ENCODE measurements at regions not wholly inside any gene's neighbourhood (a gene's known extent, or its start where the extent isn't known, plus 50 kb on each side); places are given as distances from the start of the nearest gene placed in this dataset.
"Not testable (repeated sequence)": the region's sequence is repeated elsewhere in the genome, so short reads cannot be mapped to it uniquely, and the experiment has no call there.

DNA sequence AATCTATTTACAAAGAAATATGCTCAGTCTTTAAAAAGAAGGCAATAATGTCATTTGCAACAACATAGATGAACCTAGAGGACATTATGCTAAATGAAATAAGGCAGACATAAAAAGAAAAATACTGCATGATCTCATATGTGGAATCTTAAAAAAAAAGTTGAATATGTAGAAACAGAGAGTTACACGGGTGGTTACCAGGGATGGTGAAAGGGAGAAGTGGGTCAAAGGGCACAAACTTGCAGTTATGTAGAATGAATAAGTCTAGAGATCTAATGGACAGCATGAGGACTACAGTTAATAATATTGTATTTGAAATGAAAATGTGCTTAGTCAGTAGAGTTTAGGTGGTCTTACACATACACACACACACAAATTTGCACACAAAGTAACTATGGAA is 88.2 kb upstream of the CCDC71L start:
- DNase-seq (ENCODE audit: low read depth), result no peak

DNA sequence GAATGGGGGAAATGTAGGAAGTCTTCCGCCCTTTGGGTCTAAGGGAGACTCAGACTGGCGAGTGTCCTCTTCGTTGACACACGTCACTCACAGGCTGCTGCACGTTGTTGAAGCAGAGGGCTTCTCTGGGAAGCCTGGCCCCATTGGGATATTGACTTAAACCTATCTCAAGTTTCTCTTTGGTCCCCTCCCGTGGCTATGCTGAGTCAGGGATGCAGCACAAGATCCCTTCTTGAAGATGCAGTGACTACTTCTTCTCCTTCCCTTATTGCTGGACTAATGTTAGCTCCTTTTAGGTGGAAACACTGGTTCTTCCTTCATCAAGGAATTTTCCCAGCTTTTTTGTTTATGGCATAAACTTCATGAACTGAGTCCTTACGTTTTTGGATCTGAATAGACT is 89.8 kb upstream of the CCDC71L start:
- DNase-seq (ENCODE audit: low read depth), result no peak

DNA sequence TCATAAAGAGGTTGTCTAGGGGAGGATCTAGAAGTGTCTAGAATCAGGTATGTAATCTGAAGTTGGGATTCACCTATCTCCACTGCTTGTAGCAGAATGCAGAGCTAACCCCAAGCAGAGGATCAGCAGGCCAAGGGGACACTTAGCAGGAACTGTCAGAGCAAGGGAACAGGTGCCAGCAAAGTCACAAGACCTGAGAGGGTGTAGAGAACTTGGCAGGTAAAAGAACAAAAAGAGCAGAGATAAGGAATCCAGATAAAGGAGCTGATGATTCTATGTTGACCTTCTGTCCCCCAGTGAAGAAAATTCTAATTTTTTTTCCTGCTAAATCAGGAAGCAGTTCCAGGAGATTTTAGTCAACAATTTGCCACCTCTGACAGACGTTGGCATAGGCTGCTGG is 91.4 kb upstream of the CCDC71L start:
- DNase-seq (ENCODE audit: low read depth), result no peak

DNA sequence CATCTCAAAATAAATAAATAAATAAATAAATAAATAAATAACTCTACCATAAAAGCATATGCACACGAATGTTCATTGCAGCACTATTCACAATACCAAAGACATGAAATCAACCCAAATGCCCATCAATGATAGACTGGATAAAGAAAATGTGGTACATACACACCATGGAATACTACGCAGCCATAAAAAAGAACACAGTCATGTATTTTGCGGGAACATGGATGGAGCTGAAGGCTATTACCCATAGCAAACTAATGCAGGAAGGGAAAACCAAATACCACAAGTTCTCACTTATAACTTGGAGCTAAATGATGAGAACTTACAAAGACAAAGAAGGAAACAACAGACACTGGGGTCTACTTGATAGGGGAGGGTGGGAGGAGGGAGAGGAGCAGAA is 94.1 kb upstream of the CCDC71L start:
- not testable (repeated sequence) for DNase-seq (ENCODE audit: low read depth)

DNA sequence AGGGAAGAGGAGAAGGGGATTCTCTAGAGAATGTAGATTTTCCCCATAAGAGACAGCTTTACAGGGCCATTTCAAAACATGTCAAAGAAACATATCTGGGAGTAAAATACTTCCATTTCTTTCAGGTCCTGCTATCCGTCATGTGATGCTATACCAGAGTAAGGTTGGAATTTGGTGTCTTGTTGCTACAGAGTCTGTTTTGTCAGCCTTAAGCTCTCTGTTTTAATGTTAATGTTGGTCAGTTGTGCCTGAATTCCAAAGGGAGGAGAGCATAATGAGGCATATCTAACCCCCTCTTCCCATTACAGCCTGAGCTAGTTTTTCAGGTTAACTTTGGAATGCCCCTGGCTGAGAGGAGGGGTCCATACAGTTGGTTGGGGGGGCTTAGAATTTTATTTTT is 94.7 kb upstream of the CCDC71L start:
- no peak for DNase-seq (ENCODE audit: low read depth)

DNA sequence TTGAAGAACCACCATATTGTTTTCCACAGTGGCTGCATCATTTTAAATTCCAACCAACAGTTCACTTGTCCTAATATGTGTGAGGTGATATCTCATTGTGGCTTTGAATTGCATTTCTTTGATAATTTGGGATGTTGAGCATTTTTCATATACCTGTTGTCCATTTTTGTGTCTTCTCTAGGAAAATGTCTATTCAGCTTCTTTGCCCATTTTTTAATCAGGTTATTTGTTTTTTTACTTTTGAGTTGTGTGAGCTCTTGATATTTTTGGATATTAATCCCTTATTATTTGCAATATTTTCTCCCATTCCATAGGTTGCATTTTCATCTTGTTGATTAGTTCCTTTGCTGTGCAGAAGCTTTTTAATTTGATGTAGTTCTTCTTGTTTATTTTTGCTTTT is 95.1 kb upstream of the CCDC71L start:
- no peak for DNase-seq (ENCODE audit: low read depth)

DNA sequence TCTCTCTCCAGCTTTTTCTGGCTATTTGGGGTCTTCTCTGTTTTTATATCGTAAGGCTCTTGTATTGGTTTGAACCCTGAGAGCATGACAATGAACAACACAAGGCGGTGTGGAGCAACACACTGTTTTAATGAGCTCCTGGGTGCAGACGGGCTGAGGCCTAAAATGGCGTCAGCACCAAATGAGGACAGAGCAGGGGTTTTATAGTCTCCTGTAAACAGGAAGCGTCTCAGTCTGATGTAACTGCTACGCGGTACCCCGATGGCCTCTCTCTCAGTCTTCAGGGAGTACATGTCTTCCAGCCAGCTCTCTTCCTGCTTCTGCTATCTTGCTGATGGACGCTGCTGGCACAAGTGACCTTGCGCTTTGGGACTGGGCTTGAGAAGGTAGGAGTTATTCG is 95.9 kb upstream of the CCDC71L start:
- no peak for DNase-seq (ENCODE audit: low read depth)

DNA sequence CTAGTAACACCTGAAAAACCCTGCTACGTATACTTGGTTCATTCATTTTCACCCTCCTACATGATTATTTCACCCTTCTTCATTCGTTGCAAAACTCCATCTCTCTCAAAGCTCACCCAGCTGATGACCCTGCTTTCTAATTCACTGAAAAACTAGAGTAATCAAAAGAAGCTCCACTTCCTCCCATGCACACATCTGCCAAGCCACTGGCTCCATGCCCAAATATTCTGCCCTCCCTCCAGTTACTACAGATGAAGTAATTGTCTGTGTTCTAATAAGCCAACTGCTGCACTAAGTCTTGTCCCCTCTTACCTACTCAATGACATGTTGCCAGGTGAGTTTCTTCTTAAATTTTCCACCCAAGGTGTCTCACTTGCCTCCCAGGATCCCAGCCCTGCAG is 96.9 kb upstream of the CCDC71L start:
- no peak for DNase-seq (ENCODE audit: low read depth)

DNA sequence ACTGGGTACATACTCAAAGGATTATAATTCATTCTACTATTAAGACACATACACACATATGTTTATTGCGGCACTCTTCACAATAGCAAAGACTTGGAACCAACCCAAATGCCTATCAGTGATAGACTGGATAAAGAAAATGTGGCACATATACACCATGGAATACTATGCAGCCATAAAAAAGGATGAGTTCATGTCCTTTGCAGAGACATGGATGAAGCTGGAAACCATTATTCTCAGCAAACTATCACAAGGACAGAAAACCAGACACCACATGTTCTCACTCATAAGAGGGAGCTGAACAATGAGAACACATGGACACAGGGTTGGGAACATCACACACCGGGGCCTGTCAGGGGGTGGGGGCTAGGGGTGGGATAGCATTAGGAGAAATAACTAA is 101.9 kb upstream of the CCDC71L start:
- not testable (repeated sequence) for DNase-seq (ENCODE audit: low read depth)

DNA sequence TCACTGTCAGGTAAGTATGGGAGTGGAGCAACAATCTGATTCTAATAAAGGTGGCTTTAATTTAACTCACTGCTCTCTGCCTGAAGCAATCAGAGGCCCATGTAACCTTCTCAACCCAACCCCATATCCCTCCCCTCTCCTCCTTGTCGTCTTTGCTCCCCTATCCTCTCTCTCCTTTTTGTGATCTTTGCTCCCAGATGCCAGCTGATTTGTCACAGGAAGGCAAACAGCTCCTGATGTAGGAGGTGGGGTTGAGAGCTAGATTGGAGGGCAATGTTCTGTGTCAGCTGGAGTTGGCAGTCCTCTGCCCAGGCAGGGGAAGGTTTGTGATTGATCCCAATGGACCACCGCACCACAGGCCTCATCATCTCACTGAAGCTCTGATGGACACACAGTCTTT is 101.4 kb upstream of the PIK3CG start:
- DNase-seq (ENCODE audit: low read depth), result no peak

DNA sequence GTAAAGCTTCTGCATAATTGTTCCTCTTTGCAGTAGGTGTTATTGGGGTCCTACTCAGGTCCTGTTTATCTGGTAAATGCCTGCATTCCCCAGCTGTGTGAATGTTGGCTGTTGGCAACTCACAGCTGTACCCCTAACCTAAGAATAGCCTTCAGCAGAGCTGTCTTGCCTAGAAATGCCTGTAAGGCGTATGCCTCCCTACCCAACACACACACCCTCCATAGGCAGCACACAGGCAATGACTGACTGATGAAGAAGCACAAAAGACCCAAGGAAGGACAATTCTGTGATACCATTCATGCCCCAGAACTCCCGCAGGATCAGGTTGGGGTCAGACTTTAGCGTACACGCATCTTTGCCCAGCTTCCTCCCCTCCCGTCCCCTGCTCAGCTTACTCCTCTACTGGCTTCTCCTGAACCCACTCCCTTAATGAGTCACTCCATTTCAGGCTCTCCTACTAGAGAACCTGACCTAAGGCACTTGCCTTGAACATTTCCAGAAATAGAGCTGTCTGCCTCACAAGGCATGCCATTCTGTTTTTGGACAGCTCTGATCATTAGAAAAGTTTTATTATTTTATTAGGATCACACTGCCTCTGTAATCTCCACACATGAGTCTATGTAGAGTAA is 99.2 kb upstream of the PIK3CG start:
- DNase-seq (ENCODE audit: low read depth), result no peak

DNA sequence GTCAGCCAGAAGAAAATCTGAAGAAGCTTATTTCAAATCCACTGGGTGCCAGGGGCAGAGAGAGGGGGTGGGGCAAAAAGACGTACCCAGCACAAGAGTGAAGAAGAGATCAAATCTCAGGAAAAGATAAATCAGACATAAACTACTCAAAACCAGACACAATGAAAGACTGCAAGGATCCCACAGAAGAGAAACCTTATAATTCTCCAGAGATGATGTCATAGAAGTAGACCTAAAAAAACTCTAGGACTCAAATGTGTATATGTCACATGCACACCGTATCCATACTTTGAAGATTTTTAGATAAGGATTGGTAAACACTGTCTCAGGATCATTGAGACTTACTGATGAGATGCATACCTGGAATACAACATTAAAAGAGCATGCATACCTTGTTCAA is 98.5 kb upstream of the PIK3CG start:
- DNase-seq (ENCODE audit: low read depth), result no peak

DNA sequence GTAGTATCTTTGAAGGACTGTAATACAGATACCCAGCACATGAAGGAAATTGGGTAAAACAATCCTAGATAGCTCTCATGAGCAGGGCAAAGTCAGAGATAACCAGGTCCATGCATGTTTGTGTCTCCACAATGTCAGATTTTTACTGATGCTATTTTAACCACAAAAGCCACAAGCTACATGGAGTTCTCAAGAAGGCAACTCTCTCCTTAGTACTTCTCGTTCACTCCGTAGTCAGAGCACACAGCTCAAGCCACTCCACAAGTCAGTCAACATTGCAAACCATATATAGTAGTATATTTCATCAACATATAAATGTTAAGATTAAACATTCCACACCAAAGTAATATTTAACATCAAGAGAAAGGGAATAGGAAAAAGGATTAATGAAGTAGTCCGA is 98.0 kb upstream of the PIK3CG start:
- no peak for DNase-seq (ENCODE audit: low read depth)

DNA sequence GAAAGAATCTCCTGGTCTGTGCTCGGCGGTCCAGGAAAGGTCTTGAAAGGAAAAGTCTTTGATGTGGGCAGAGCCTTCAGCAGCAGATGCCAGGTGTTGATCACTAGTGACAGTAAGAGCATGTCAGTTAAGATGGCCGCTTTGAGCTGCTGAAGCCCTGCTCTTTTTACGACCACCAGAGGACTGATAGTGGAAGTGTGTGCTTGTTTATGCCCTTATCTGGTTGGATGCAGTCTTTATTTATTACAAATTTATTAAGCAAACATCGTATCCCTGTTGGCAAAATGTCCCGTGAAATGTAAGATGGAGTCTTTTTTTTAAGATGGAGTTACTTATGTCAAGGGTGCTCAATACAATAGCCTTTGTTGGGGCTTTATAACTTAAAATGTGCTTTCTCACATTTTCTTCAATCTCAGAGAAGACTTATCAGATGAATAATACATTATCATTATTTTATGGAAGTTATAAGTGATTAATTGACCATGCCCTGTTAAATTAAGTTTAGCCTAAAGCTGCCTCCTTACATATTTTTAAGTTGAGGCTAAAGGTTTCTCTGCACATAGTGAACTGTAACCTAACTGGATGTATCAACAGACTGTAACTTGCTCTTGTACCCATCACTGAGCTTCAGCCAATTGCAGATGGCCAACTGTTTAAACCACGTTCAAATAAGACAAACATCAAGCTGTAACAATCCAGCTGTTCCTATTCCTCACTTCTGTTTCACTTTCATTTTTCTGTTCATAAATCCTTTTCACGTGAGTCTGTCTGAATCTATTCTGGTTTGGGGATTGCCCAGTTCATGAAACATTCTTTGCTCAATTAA is 97.4 kb upstream of the PIK3CG start:
- DNase-seq (ENCODE audit: low read depth), result no peak

DNA sequence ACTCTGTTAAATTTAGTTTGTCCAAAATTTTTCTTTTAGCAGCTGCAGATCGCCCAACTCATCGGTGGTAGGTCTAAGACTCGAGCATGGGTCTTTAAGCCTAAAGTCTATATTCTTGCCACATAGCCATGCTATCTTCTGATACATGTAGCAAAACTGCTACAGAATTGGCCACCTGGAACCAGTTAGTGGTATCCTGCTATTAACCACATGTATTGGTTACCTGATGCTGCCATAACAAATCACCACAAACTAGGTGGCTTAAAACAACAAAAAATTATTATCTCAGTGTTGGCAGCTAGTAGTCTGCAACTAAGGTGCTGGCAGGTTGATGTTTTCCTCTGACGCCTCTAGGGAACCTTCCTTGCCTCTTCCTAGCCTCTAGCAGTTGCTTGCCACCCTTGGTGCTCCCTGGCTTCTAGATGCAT is 96.7 kb upstream of the PIK3CG start:
- no peak for DNase-seq (ENCODE audit: low read depth)

DNA sequence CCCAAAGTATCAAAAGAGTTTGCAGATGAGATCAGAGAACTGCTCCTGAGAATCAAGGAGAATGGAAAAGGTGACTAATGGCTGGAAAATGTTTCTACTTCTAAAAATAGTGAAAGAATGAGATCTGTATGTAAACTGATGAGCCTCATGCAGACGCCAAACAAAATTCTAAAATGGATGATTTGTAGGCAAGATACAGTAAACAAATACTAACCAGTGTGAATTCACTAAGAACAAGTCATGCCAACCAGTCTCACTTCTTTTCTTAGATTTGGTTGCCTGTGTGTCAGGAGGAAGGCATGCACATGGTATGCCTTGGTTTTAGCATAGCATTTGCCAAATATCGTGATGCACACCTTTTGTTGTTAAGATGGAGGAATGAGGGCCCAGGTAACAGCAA is 94.9 kb upstream of the PIK3CG start:
- DNase-seq (ENCODE audit: low read depth), result no peak

DNA sequence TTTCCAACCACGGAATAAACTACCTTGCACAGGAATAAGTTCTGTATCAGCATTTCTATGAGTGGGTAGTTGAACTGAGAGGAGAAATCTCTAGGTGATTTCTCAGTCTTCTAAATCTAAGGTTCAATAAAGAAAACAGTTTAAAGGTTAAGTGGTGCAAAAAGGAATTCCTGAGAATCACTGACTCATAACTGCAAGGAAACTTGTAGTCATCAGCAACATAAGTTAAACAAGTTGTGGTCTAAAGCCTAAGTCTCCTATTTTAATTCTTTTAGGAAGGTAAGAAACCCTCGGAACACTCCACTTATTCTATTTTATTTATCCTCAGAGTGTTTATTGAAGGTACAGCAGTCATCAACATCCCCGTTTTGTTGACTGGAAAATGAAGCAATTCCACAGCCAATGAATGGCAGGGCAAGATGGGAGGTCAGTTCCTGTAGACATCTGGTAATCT is 92.4 kb upstream of the PIK3CG start:
- DNase-seq (ENCODE audit: low read depth), result no peak

DNA sequence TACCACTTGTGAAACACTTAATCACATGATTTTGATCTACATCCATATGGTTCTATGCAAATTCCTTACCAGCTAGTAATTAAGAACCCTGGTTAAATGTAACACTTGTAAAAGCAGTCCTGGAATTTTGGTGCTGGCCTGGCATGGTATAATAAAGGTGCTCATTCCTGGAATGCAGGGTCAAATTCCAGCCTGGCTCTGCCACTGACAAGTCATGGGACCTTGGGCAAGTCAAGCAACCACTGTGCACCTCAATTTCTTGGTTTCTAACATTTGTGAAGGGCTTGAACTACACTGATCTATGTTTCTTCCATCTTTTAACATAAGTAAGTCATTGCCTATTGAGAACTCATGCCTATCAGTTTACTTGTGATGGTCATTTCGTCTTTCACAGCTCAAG is 91.9 kb upstream of the PIK3CG start:
- no peak for DNase-seq (ENCODE audit: low read depth)

DNA sequence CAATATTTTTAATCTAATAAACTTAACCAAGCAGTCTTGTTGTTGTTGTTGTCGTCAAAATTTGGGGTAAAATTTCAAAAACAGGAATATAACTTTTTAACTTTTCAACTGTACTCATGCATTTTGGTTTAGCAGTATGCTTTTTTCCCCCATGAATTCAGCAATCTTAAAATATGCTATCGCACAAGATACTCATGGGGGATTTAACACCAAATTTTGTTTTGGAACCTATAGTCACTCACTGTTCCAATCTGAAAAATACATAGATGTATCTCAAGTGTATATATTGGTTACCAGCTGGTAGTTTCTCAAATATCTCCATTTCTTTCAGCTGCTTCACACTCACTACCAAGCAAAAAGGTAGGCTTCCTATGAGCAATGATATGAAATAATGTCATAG is 91.4 kb upstream of the PIK3CG start:
- no peak for DNase-seq (ENCODE audit: low read depth)

DNA sequence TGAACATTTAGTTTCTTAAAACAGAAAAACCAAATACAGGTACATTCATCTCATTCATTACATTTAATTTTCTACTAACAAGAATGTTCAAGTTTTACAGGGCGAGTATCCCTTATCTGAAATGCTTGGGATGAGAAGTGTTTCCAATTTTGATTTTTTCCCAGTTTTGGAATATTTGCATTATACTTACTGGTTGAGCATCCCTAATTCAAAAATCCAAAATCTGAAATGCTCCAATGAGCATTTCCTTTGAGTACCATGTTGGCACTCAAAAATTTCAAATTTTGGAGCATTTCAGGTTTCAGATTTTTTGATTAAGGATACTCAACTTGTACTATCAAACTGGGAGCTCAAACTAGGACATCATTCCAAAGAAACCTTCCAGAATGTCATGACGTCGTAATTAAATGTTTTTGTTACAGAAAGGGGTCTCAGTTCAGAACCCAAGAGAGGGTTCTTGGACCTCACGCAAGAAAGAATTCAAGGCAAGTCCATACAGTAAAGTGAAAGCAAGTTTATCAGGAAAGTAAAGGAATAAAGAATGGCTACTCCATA is 90.8 kb upstream of the PIK3CG start:
- DNase-seq (ENCODE audit: low read depth), result no peak

DNA sequence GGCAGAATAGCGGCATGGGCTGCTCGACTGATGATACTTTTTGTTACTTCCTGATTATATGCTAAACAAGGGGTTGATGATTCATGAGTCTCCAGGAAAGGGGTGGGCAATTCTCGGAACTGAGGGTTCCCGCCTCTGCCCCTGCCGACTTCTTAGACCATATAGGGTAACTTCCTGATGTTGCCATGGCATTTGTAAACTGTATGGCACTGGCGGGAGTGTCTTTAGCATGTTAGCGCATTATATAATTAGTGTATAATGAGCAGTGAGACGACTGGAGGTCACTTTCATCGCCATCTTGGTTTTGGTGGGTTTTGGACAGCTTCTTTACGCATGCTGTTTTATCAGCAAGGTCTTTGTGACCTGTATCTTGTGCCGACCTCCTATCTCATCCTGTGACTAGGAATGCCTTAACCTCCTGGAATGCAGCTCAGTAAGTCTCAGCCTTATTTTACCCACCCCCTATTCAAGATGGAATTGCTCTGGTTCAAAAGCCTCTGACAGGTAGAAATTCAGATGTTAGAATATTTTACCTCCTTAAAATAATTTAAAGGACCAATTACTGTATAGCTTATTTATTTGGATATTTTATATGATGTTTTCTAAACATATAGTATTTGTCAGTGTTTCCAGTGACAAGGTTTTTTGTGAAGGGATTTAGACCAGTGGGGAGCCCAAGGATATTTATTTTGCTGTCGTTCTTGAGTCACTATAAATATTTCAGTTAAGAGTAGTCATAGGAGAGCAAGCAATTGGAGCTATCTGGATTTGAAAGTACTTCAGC is 90.1 kb upstream of the PIK3CG start:
- no peak for DNase-seq (ENCODE audit: low read depth)

DNA sequence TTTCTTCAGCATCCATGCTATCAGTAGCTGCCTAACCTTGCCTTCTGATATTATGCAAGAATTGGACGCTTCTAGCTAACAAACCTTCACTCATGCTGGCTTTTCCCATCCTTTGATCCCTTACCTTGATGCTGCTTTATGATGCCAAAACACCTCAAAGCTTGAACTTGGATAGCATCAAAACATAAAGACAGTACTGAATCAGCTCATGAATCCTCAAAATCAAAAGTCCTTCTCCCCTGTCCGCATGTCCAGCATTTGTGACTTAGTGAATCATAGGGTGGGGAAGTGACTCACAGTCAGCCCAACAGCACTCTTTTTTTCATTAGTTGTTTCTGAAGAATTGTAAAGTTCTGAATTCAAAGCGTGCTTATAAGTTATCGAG is 89.5 kb upstream of the PIK3CG start:
- DNase-seq (ENCODE audit: low read depth), result no peak
